HG02798 (cell line): ENCODE measurements at regions not wholly inside any gene's neighbourhood (a gene's known extent, or its start where the extent isn't known, plus 50 kb on each side); places are given as distances from the start of the nearest gene placed in this dataset.

Experiments used
- ATAC-seq: cut with Tn5 transposase; IDR thresholded peaks from one replicate; pipeline ENCODE4 v1.9.1; 2021; ENCODE audit warnings: mild to moderate bottlenecking; ENCODE audit not compliant: unreplicated experiment, poor library complexity

- no peak for ATAC-seq
Observed at GRCh38 chr5:3400659-3401058, 195.0 kb upstream of the IRX1 start.

GRCh38 chr5:3394891-3395599, 200.6 kb upstream of the IRX1 start:
- no peak for ATAC-seq

- ATAC-seq, result no peak
Observed at GRCh38 chr5:3393920-3394597, 201.6 kb upstream of the IRX1 start.

GRCh38 chr5:3393122-3393919, 202.3 kb upstream of the IRX1 start:
- ATAC-seq, result no peak

GRCh38 chr5:3392306-3392939, 203.2 kb upstream of the IRX1 start:
- ATAC-seq, result no peak

GRCh38 chr5:3391210-3391609, 204.4 kb upstream of the IRX1 start:
- no peak for ATAC-seq

GRCh38 chr5:3389471-3390026, 206.1 kb upstream of the IRX1 start:
- ATAC-seq, result no peak

- ATAC-seq, result no peak
Observed at GRCh38 chr5:3386637-3387036, 209.0 kb upstream of the IRX1 start.

GRCh38 chr5:3385991-3386519, 209.6 kb upstream of the IRX1 start:
- ATAC-seq, result no peak

- no peak for ATAC-seq
Observed at GRCh38 chr5:3384531-3384930, 211.1 kb upstream of the IRX1 start.

- no peak for ATAC-seq
Observed at GRCh38 chr5:3382782-3383181, 212.8 kb upstream of the IRX1 start.

GRCh38 chr5:3382151-3382550, 213.5 kb upstream of the IRX1 start:
- no peak for ATAC-seq

GRCh38 chr5:3381206-3381825, 214.3 kb upstream of the IRX1 start:
- ATAC-seq, result no peak

GRCh38 chr5:3380689-3381088, 214.9 kb upstream of the IRX1 start:
- ATAC-seq, result no peak

- no peak for ATAC-seq
Observed at GRCh38 chr5:3377831-3378230, 217.8 kb upstream of the IRX1 start.

- no peak for ATAC-seq
Observed at GRCh38 chr5:3377176-3377575, 218.5 kb upstream of the IRX1 start.

- ATAC-seq, result no peak
Observed at GRCh38 chr5:3376611-3377010, 219.0 kb upstream of the IRX1 start.

- no peak for ATAC-seq
Observed at GRCh38 chr5:3375586-3376311, 219.9 kb upstream of the IRX1 start.

GRCh38 chr5:3373391-3373790, 222.2 kb upstream of the IRX1 start:
- no peak for ATAC-seq
